Activated CD8-positive, alpha-beta memory T cell treated with anti-CD3 and anti-CD28 coated beads, Interleukin-2, amount 50 U/mL, for 24 hours (primary cell): ENCODE measurements at regions not wholly inside any gene's neighbourhood (a gene's known extent, or its start where the extent isn't known, plus 50 kb on each side); places are given as distances from the start of the nearest gene placed in this dataset.

Experiments used
- DNase-seq: peaks from one replicate; pipeline ENCODE4 v3.0.0-alpha.2; 2020; ENCODE audit errors: extremely low read depth

- DNase-seq: no peak
Measured at GRCh38 chr2:177106212-177106611, 106.4 kb upstream of the HNRNPA3 start.

GRCh38 chr2:177108890-177109289 lies 103.7 kb upstream of the HNRNPA3 start:
- no peak for DNase-seq

- DNase-seq: no peak
Measured at GRCh38 chr2:177114712-177115111, 97.9 kb upstream of the HNRNPA3 start.

GRCh38 chr2:177117755-177118154 lies 94.8 kb upstream of the HNRNPA3 start:
- DNase-seq: no peak

DNA sequence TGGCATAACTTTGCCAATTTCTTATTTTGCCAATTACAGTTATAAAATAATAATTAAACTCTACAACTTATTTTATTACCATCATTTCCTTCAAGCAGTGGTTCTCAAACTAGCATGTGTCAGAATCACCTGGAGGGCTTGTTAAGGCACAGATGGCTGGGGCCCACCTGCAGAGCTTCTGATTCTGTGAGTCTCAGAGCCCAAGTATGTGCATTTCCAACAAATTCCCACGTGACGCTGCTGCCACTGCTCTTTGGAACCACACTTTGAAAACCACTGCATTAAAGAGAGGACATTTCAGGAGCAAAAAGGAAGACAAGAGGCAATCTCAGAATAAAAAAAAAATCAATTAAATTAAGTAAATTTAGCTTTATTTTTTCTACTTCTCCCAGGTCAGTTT lies 94.0 kb upstream of the HNRNPA3 start:
- DNase-seq: no peak

GRCh38 chr2:177119099-177119498 lies 93.5 kb upstream of the HNRNPA3 start:
- DNase-seq: no peak

DNA sequence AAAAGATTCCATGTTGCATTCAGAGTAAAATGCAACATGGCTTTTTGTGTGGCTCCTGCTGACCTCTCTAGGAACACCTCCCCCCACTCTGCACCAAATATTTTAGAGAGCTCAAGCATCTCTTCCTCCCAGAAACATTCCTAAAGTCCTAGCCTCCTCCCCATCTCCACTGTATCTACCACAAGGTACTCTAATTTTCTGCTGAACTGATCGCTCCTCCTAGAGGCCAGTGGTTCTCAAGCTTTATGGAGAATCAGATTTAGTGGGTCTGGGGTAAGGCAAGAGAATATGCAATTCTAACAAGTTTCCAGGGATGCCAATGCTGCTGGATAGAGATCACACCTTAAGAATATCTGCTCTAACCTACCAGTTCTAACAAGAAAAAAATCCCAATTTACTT lies 89.5 kb upstream of the HNRNPA3 start:
- DNase-seq: no peak

DNA sequence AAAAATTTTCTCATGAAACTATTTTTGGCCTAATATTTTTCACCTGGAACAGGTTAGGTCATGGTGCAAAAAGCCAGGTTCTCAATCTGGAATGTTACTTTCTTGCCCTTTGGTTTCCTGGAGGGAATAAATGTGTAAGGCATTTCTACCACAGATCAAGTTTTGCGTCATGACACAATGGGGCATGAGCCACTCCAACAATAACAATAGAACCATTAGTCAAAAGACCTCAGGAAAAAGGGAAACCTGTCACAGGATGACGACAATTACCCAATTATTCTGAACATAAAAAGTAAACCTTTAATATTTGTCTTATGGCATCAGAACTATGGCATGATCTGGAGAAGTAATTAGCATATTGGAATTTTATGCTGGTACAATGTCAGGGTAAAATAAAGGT lies 88.2 kb upstream of the HNRNPA3 start:
- DNase-seq: no peak

DNA sequence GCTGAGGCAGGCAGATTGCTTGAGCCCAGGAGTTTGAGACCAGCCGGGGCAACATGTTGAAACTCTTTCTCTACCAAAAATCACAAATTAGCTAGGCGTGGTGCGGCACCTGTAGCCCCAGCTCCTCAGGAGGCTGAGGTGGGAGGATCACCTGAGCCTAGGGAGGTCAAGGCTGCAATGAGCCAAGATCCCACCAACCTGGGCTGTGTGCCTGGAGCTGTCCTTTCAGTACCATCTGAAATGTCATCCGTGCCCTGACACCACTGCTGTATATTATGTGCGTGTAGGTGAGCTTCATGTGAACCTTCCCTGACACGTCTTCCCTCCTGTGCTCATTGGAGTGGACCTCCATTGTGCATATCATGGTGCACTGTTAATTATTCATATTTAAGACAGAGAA lies 84.8 kb upstream of the HNRNPA3 start:
- DNase-seq: no peak

GRCh38 chr2:177129610-177130009 lies 83.0 kb upstream of the HNRNPA3 start:
- no peak for DNase-seq

DNA sequence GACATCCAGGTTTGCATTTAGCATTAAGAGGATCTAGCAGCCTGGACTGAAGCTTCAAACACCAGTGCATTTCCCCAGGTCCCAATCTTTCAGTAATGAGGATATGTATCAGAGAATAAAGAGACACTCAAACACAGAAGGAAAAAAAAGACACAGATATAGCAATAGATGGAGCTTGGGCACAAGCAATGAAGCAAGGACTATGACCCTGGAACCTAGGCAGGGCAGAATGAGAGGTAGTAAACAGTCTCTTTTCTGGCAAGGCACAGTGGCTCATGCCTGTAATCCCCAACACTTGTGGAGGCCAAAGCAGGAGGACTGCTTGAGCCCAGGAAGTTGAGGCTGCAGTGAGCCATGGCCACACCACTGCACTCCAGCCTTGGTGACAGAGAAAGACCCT lies 80.7 kb upstream of the HNRNPA3 start:
- DNase-seq: no peak

DNA sequence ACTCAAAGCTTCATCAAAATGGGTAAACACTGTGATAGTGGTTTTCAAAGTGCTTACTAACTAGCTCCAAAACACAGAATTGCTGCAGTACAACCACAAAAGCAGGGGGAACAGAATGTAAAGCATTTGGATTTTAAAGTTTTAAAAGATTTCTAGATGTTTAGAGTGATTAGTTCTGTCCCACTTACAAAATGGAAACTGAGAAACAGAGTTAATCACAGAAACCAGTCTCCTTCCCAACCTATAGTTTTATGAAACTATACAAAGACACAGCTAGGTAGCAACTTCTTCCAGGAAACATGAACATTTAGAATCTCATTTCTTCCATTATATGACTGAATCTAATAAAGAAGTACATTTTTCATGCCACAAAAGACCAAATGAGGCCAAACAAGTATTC lies 73.8 kb upstream of the HNRNPA3 start:
- no peak for DNase-seq

DNA sequence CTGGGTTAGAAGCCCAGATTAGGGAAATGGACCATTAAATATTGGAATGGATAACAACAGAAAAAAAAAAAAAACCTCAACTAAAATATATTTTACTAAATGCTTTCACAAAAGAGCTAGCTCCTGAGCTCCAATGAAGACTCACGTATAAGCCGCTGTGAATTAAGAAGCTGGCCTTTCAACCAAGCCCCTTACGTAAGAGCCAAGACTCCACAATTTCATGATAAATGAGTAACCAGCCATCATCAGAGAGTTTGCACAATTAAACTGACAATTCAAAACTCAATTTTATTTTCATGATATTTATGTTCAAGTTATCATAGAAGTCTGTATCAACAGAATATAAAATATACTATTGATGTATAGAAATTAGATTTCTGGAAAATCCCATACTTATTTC lies 70.7 kb upstream of the HNRNPA3 start:
- DNase-seq: no peak

- no peak for DNase-seq
Measured at GRCh38 chr2:177143444-177143843, 69.2 kb upstream of the HNRNPA3 start.

- no peak for DNase-seq
Measured at GRCh38 chr2:177147093-177147694, 65.4 kb upstream of the HNRNPA3 start.

DNA sequence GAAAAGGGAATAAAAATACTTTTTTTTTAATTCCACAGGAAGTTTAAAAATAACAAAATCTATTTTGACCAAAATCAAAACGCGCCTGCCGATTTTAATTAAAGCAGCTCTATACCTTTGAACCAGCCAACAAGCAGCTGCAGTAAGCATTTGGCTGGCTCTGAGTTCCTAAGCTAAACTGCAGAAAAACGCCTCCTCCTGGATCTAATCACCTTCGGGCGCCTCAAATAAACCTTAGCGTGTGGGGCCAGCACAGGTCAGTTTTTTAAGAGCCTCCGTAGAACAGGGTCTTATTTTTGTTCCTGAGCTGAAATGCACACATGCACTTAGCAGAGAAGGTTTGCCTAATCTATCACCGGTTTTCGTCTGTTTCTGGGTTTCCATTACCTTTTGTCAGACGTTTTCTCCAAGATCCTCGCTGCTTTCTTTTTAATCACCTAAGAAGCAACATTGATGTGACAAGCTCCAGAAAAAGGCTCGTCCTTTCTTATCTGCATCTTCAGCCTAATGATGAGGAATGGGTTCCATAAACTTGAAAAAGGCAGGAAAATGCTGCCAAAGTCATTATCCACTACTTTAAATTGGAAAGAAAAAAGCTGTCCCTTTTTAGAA lies 64.7 kb upstream of the HNRNPA3 start:
- DNase-seq: no peak

DNA sequence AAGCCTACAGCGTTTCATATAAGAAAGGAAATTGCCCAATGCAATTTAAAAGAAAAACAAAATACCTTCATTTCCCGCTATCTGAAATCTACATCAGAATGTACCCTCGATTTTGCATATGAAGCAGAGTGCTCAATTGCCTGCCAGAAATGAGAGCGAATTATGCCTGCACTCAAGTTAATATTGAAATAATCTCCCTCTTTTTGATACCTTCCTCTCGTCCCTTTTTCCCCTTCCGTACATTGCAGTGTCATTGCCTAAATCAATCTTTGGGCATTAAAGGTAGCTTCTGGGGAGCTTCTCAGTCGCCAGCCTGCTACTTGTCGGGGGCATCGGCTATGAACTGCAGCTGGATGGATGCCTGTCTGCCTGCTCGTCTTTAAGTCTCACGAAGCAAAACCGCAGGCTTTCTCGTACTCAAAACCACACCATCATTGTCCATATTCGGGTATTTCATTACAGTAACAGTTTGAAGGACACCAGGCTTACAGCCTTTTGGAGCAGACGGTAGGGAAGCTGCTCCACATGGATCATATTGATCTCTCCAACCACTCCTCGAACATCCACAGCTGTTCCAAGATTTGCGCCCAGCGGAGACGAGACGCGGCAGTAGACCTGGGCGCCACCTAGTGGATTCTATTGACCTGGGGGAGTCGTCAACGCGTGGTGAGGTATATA lies 64.0 kb upstream of the HNRNPA3 start:
- peak; percentile 60 for DNase-seq

DNA sequence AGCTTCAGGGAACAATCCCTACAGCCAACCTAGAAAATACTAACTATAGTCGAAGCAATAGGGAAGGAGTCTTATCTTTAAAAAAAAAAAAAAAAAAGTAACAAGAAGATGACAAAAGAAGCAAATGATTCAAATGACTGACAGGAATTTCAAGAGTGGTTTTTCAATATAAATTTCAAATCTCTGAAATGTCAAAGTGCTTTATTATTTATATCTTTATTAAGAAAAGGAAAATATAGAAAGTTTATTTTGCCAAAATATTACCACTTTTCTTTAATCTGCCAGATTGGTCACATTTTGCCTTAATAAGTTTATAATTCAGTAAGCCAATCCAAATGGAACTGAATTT lies 63.5 kb upstream of the HNRNPA3 start:
- no peak for DNase-seq

DNA sequence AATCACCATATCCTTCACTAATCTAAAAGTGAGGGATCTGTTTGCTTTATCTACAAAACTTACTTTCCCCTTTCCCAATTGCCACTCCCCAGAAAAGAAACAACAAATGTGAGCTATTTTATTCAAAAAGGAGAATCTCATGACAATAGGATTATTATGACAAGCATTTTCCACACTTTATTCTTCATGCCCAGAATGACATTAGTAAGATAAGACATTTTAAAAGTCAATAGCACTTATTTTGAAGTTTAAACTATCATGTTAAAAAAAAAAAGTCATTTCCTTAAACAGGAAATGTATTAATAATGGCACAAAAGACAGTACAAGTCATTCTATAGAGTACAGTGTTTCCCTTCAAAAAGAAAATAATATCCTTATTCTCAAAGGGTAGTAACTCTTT lies 58.8 kb upstream of the HNRNPA3 start:
- no peak for DNase-seq

DNA sequence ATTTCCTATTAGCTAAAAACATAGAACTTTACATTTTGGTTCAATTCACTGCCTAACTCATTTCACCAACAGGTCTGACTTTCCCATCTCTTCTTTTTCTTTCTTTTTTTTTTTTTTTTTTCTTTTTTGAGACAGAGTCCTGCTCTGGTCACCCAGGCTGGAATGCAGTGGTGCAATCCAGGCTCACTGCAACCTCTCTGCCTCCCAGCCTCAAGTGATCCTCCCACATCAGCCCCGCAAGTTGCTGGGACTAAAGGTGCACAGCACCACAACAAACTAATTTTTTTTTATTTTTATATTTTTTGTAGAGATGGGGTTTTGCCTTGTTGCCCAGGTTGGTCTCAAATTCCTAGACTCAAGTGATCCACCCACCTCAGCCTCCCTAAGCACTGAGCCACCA lies 57.8 kb upstream of the HNRNPA3 start:
- DNase-seq: no peak

DNA sequence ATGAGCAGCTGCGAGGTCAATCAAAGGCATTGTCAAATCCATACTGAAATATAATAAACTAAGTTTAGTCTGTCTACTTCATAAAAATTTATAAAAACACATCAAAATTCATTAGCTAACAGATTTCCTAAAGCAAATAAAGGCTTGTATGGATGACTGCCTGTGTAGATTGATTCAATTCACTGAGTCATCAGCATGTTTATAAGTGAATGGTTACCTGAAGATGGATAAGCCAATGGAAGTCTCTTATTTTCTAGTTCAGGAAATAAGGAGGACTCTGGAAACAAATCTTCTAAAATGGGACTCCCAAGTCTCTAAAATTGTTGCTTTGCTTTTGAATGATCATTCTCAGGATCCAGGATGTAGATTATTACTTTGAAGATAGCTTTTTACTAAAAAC lies 57.0 kb upstream of the HNRNPA3 start:
- DNase-seq: no peak

- no peak for DNase-seq
Measured at GRCh38 chr2:177161741-177162460, 50.7 kb upstream of the HNRNPA3 start.
